ENCODE measurements at regions not wholly inside any gene's neighbourhood (a gene's known extent, or its start where the extent isn't known, plus 50 kb on each side); places are given as distances from the start of the nearest gene placed in this dataset.
"Not testable (repeated sequence)": the region's sequence is repeated elsewhere in the genome, so short reads cannot be mapped to it uniquely, and the experiment has no call there.

- no peak overlapping the region for H3K27ac Mint-ChIP-seq
- no peaks in the 10 kb centered on the region for H3K27me3 Mint-ChIP-seq (ENCODE audit: low read depth)
- no peak for DNase-seq (ENCODE audit: low spot score)
- intact Hi-C loops (cut with micrococcal nuclease) = no loop called here
- H3K9me3 Mint-ChIP-seq = peaks cover 19% of the 10 kb centered on the region
- H3K4me1 Mint-ChIP-seq (ENCODE audit: low read depth) = no peaks in the 10 kb centered on the region
- no peaks in the 10 kb centered on the region for H3K36me3 Mint-ChIP-seq (ENCODE audit: low read depth)
- no peak overlapping the region for H3K4me3 Mint-ChIP-seq (ENCODE audit: low read depth)
Observed at GRCh38 chr4:13678186-13678924, 50.8 kb upstream of the BOD1L1 start.

GRCh38 chr4:13681570-13681969, 54.0 kb upstream of the BOD1L1 start:
- no peak overlapping the region for H3K4me3 Mint-ChIP-seq (ENCODE audit: low read depth)
- intact Hi-C loops (cut with micrococcal nuclease) = no loop called here
- no peak overlapping the region for H3K27ac Mint-ChIP-seq
- H3K36me3 Mint-ChIP-seq (ENCODE audit: low read depth) = no peaks in the 10 kb centered on the region
- H3K4me1 Mint-ChIP-seq (ENCODE audit: low read depth) = no peaks in the 10 kb centered on the region
- DNase-seq (ENCODE audit: low spot score) = no peak
- H3K27me3 Mint-ChIP-seq (ENCODE audit: low read depth) = no peaks in the 10 kb centered on the region
- H3K9me3 Mint-ChIP-seq = peaks cover 18% of the 10 kb centered on the region

DNA sequence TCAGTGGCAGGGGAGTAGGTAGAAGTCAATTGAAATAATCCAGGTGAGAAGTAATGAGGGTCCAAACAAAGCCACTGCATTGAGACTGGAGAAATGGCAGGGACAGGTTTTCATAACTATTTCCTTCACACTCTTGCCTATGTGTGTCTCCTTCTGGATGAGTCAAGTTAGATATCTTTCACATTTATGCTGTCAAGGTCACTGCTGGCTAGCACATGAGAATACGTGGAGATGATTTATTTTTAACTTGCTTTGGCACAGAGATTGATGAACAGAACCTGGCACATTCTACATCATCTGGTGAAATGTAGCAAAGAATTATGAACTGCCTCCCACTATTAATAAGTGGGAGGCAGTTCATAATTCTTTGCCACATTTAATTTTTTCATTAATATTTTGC, 66.7 kb upstream of the BOD1L1 start:
- DNase-seq (ENCODE audit: low spot score) = no peak
- no peaks in the 10 kb centered on the region for H3K27me3 Mint-ChIP-seq (ENCODE audit: low read depth)
- H3K4me1 Mint-ChIP-seq (ENCODE audit: low read depth) = no peaks in the 10 kb centered on the region
- H3K36me3 Mint-ChIP-seq (ENCODE audit: low read depth) = no peaks in the 10 kb centered on the region
- no peak overlapping the region for H3K4me3 Mint-ChIP-seq (ENCODE audit: low read depth)
- intact Hi-C loops (cut with micrococcal nuclease) = no loop called here
- H3K9me3 Mint-ChIP-seq = peaks cover 15% of the 10 kb centered on the region
- H3K27ac Mint-ChIP-seq = no peak overlapping the region

DNA sequence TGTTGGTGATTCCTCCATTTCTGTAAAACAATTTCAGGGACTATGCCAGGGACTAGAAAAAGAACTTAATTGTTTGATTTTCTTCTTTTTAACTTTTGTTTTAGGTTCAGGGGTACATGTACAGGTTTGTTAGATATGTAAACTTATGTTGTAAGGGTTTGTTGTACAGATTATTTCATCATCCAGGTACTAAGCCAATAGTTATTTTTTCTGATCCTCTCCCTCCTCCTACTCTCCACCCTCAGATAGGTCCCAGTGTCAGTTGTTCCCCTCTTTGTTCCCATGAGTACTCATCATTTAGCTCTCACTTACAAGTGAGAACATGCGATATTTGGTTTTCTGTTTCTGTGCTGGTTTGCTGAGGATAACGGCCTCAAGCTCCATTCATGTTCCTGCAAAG, 70.8 kb upstream of the BOD1L1 start:
- Mint-ChIP-seq H3K4me3 (ENCODE audit: low read depth) (no peak overlapping the region), H3K4me1 (ENCODE audit: low read depth) (no peaks in the 10 kb centered on the region), H3K36me3 (ENCODE audit: low read depth) (no peaks in the 10 kb centered on the region), H3K27me3 (ENCODE audit: low read depth) (no peaks in the 10 kb centered on the region), H3K27ac (no peak overlapping the region), H3K9me3 (no peaks in the 10 kb centered on the region)
- no peak for DNase-seq (ENCODE audit: low spot score)
- intact Hi-C loops (cut with micrococcal nuclease) = no loop called here

DNA sequence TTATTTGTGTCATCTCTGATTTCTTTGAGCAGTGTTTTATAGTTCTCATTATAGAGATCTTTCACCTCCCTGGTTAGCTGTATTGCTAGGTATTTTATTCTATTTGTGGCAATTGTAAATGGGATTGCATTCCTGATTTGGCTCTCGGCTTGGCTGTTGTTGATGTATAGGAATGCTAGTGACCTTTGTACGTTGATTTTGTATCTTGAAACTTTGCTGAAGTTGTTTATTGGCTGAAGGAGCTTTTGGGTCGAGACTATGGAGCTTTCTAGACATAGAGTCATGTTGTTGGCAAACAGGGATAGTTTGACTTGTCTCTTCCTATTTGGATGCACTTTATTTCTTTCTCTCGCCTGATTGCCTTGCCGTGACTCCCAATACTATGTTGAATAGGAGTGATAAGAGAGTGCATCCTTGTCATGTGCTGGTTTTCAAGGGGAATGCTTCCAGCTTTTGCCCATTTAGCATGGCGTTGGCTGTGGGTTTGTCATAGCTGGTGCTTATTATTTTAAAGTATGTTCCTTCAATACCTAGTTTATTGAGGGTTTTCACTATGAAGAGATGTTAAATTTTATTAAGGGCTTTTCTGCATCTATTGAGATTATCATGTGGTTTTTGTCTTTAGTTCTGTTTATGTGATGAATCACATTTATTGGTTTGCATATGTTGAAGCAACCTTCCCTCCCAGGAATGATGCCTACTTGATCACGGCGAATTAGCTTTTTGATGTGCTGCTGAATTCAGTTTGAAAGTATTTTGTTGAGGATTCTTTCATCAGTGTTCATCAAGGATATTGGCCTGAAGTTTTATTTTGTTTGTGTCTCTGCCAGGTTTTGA, 72.7 kb upstream of the BOD1L1 start:
- Mint-ChIP-seq H3K36me3 (ENCODE audit: low read depth) (no peaks in the 10 kb centered on the region), H3K4me1 (ENCODE audit: low read depth) (no peaks in the 10 kb centered on the region), H3K27me3 (ENCODE audit: low read depth) (no peaks in the 10 kb centered on the region)

DNA sequence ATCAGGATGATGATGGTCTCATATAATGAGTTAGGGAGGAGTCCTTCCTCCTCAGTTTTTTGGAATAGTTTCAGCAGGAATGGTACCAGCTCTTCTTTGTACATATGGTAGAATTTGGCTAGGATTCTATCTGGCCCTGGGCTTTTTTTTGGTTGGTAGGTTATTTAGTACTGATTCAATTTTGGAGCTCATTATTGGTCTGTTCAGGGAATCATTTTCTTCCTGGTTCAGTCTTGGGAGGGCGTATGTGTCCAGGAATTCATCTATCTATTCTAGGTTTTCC, 73.3 kb upstream of the BOD1L1 start:
- H3K27me3 Mint-ChIP-seq (ENCODE audit: low read depth); intact Hi-C loops (cut with micrococcal nuclease); H3K36me3 Mint-ChIP-seq (ENCODE audit: low read depth); DNase-seq (ENCODE audit: low spot score); H3K4me3 Mint-ChIP-seq (ENCODE audit: low read depth); H3K4me1 Mint-ChIP-seq (ENCODE audit: low read depth); H3K9me3 Mint-ChIP-seq; H3K27ac Mint-ChIP-seq: not testable (repeated sequence)

More for the DNA sequence above, 72.7 kb upstream of the BOD1L1 start:
- intact Hi-C loops (cut with micrococcal nuclease) = no loop called here
- Mint-ChIP-seq H3K4me3 (ENCODE audit: low read depth) (no peak overlapping the region), H3K27ac (no peak overlapping the region), H3K9me3 (no peaks in the 10 kb centered on the region)
- no peak for DNase-seq (ENCODE audit: low spot score)

- Mint-ChIP-seq H3K27ac (no peak overlapping the region), H3K36me3 (ENCODE audit: low read depth) (no peaks in the 10 kb centered on the region), H3K4me1 (ENCODE audit: low read depth) (no peaks in the 10 kb centered on the region), H3K27me3 (ENCODE audit: low read depth) (no peaks in the 10 kb centered on the region), H3K4me3 (ENCODE audit: low read depth) (no peak overlapping the region), H3K9me3 (no peaks in the 10 kb centered on the region)
- no peak for DNase-seq (ENCODE audit: low spot score)
- intact Hi-C loops (cut with micrococcal nuclease) = no loop called here
Observed at GRCh38 chr4:13701937-13702446, 74.5 kb upstream of the BOD1L1 start.

GRCh38 chr4:13703096-13703495, 75.6 kb upstream of the BOD1L1 start:
- Mint-ChIP-seq H3K36me3 (ENCODE audit: low read depth) (no peaks in the 10 kb centered on the region), H3K9me3 (no peaks in the 10 kb centered on the region), H3K27me3 (ENCODE audit: low read depth) (no peaks in the 10 kb centered on the region), H3K4me3 (ENCODE audit: low read depth) (no peak overlapping the region), H3K27ac (no peak overlapping the region), H3K4me1 (ENCODE audit: low read depth) (no peaks in the 10 kb centered on the region)
- DNase-seq (ENCODE audit: low spot score) = no peak
- intact Hi-C loops (cut with micrococcal nuclease) = no loop called here

DNA sequence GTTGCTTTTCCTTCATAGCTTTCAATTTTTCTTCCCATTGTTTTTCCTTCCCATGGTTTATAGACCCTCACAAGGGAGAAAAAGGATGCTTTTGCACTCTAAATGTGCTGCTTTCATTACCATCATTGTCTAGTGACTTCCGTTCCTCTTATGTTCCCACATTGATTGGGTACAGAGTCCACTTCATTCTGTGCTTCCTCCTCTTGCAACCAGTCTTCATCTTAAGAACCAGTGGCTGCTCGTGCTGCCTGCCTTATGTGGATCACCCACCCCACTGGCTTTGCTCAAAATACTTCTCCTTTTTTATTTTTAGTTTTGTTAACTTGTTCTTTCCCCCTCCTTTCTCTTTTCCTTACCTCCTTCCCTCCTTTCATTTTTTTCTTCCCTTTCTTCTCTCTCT, 76.5 kb upstream of the BOD1L1 start:
- H3K4me1 Mint-ChIP-seq (ENCODE audit: low read depth) = no peaks in the 10 kb centered on the region
- H3K4me3 Mint-ChIP-seq (ENCODE audit: low read depth) = no peak overlapping the region
- DNase-seq (ENCODE audit: low spot score) = no peak
- H3K9me3 Mint-ChIP-seq = no peaks in the 10 kb centered on the region
- H3K36me3 Mint-ChIP-seq (ENCODE audit: low read depth) = no peaks in the 10 kb centered on the region
- intact Hi-C loops (cut with micrococcal nuclease) = no loop called here
- no peaks in the 10 kb centered on the region for H3K27me3 Mint-ChIP-seq (ENCODE audit: low read depth)
- no peak overlapping the region for H3K27ac Mint-ChIP-seq

GRCh38 chr4:13704761-13705160, 77.2 kb upstream of the BOD1L1 start:
- no peaks in the 10 kb centered on the region for H3K9me3 Mint-ChIP-seq
- no peaks in the 10 kb centered on the region for H3K36me3 Mint-ChIP-seq (ENCODE audit: low read depth)
- H3K4me3 Mint-ChIP-seq (ENCODE audit: low read depth) = no peak overlapping the region
- no peaks in the 10 kb centered on the region for H3K27me3 Mint-ChIP-seq (ENCODE audit: low read depth)
- intact Hi-C loops (cut with micrococcal nuclease) = no loop called here
- H3K27ac Mint-ChIP-seq = no peak overlapping the region
- DNase-seq (ENCODE audit: low spot score) = no peak
- no peaks in the 10 kb centered on the region for H3K4me1 Mint-ChIP-seq (ENCODE audit: low read depth)

- Mint-ChIP-seq H3K4me3 (ENCODE audit: low read depth) (no peak overlapping the region), H3K27me3 (ENCODE audit: low read depth) (no peaks in the 10 kb centered on the region), H3K27ac (no peak overlapping the region), H3K36me3 (ENCODE audit: low read depth) (no peaks in the 10 kb centered on the region), H3K9me3 (no peaks in the 10 kb centered on the region), H3K4me1 (ENCODE audit: low read depth) (no peaks in the 10 kb centered on the region)
- intact Hi-C loops (cut with micrococcal nuclease) = no loop called here
- DNase-seq (ENCODE audit: low spot score) = no peak
Observed at GRCh38 chr4:13705521-13706041, 78.1 kb upstream of the BOD1L1 start.

DNA sequence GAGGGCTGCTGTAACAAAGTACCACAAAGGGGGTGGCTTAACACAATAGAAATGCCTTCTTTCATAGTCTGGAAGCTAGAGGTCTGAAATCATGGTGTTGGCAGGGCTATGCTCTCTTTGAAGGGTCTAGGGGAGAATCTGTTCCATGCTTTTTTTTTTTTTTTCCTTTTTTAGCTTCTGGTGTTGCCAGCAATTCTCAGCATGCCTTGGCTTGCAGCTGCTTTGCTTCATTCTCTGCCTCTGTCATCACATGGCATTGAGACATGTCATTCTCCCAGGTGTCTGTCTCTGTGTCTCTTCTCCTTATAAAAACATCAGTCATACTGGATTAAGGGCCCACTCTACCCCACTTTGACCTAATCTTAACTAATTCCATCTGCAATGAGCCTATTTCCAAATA, 78.6 kb upstream of the BOD1L1 start:
- DNase-seq (ENCODE audit: low spot score) = no peak
- intact Hi-C loops (cut with micrococcal nuclease) = no loop called here
- no peaks in the 10 kb centered on the region for H3K9me3 Mint-ChIP-seq
- H3K4me1 Mint-ChIP-seq (ENCODE audit: low read depth) = no peaks in the 10 kb centered on the region
- no peaks in the 10 kb centered on the region for H3K36me3 Mint-ChIP-seq (ENCODE audit: low read depth)
- H3K27me3 Mint-ChIP-seq (ENCODE audit: low read depth) = no peaks in the 10 kb centered on the region
- H3K27ac Mint-ChIP-seq = no peak overlapping the region
- no peak overlapping the region for H3K4me3 Mint-ChIP-seq (ENCODE audit: low read depth)

DNA sequence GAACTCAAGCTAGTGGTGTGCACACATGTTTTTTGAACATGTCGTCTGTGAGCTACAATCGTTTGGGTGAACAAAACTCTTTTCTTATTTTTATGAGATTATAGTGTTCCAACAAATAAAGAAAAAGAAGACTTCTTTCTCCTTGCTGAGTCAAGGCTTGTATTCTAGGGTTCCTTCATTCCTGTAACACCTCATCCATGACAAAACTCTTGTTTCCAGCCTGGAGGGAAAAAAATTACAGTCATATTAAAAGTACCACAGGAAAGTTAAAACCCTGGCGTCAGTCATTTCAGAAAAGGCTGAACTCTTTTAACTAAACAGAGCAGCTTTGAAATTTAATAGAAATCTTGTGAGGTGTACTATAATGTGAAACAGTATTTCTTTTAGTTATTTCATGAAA, 79.2 kb upstream of the BOD1L1 start:
- H3K9me3 Mint-ChIP-seq = no peaks in the 10 kb centered on the region
- intact Hi-C loops (cut with micrococcal nuclease) = no loop called here

More for the DNA sequence above, 79.2 kb upstream of the BOD1L1 start:
- Mint-ChIP-seq H3K27me3 (ENCODE audit: low read depth) (no peaks in the 10 kb centered on the region), H3K27ac (no peak overlapping the region), H3K36me3 (ENCODE audit: low read depth) (no peaks in the 10 kb centered on the region), H3K4me3 (ENCODE audit: low read depth) (no peak overlapping the region), H3K4me1 (ENCODE audit: low read depth) (no peaks in the 10 kb centered on the region)
- no peak for DNase-seq (ENCODE audit: low spot score)
